OCI-LY1 (cell line): ENCODE measurements at regions not wholly inside any gene's neighbourhood (a gene's known extent, or its start where the extent isn't known, plus 50 kb on each side); places are given as distances from the start of the nearest gene placed in this dataset.
"Not testable (repeated sequence)": the region's sequence is repeated elsewhere in the genome, so short reads cannot be mapped to it uniquely, and the experiment has no call there.

Experiments
- H2AFZ ChIP-seq: fragments of 200-600 bp; sonication (generic), shearing (Covaris generic); 2 replicates; pipeline ENCODE4 v1.6.0; 2014; ENCODE audit warnings: antibody characterized with exemption, mild to moderate bottlenecking, low read length
- H3F3A ChIP-seq: fragments of 200-600 bp; sonication (generic), shearing (Covaris generic); 2 replicates; pipeline ENCODE4 v1.6.0; 2014; ENCODE audit warnings: mild to moderate bottlenecking, antibody characterized with exemption, low read length, moderate library complexity; ENCODE audit not compliant: insufficient read depth
- H3K27ac ChIP-seq: fragments of 200-600 bp; sonication (generic); 2 replicates; pipeline ENCODE4 v1.5.1; 2014; ENCODE audit warnings: low read length, mixed run types, mild to moderate bottlenecking, low read depth; ENCODE audit not compliant: poor library complexity, severe bottlenecking
- H3K27me3 ChIP-seq: fragments of 200-600 bp; sonication (generic); 2 replicates; pipeline ENCODE4 v1.6.0; 2014; ENCODE audit warnings: antibody characterized with exemption, mild to moderate bottlenecking, low read length, moderate library complexity; ENCODE audit not compliant: insufficient read depth
- H3K36me3 ChIP-seq: fragments of 200-600 bp; sonication (generic); 2 replicates; pipeline ENCODE4 v1.6.1; 2014; ENCODE audit warnings: mild to moderate bottlenecking, antibody characterized with exemption, low read length, moderate library complexity, mixed read lengths; ENCODE audit not compliant: insufficient read depth
- H3K4me1 ChIP-seq: fragments of 200-600 bp; sonication (generic); 2 replicates; pipeline ENCODE4 v1.5.1; 2014; ENCODE audit warnings: mild to moderate bottlenecking, low read length, moderate library complexity; ENCODE audit not compliant: insufficient read depth, severe bottlenecking
- H3K4me2 ChIP-seq: fragments of 200-600 bp; sonication (generic), shearing (Covaris generic); 2 replicates; pipeline ENCODE4 v1.6.1; 2014; ENCODE audit warnings: low read length
- H3K4me3 ChIP-seq: fragments of 200-600 bp; sonication (generic); 2 replicates; pipeline ENCODE4 v1.5.1; 2014; ENCODE audit warnings: low read length, low read depth, mild to moderate bottlenecking, mixed read lengths; ENCODE audit not compliant: poor library complexity, severe bottlenecking
- H3K79me2 ChIP-seq: fragments of 200-600 bp; shearing (Covaris generic); 2 replicates; pipeline ENCODE4 v1.6.1; 2016; ENCODE audit warnings: mixed run types, low read length, mixed read lengths; ENCODE audit not compliant: insufficient read depth
- H3K9ac ChIP-seq: fragments of 200-600 bp; sonication (generic), shearing (Covaris generic); 2 replicates; pipeline ENCODE4 v1.6.1; 2014; ENCODE audit warnings: mild to moderate bottlenecking, low read length, mixed read lengths
- H3K9me2 ChIP-seq: fragments of 200-600 bp; sonication (generic), shearing (Covaris generic); 2 replicates; pipeline ENCODE4 v1.6.1; 2014; ENCODE audit warnings: low read depth, mild to moderate bottlenecking, low read length, mixed read lengths
- H3K9me3 ChIP-seq: fragments of 200-600 bp; shearing (Covaris generic); 2 replicates; pipeline ENCODE4 v1.6.1; 2014; ENCODE audit warnings: low read length, mixed read lengths
- H4K20me1 ChIP-seq: fragments of 200-600 bp; sonication (generic), shearing (Covaris generic); 2 replicates; pipeline ENCODE4 v1.6.0; 2016; ENCODE audit warnings: mild to moderate bottlenecking, low read length; ENCODE audit not compliant: insufficient read depth
- EZH2 ChIP-seq: fragments of 200-600 bp; sonication (generic), shearing (Covaris generic); IDR thresholded peaks from 2 replicates; pipeline ENCODE4 v1.8.0; 2017; ENCODE audit warnings: borderline replicate concordance, mixed run types, mild to moderate bottlenecking, antibody characterized with exemption, low read length, moderate library complexity, mixed read lengths
- TF ChIP-seq, protein P1 (sequence below): fragments of 200-600 bp; sonication (generic), shearing (Covaris generic); IDR thresholded peaks from 2 replicates; pipeline ENCODE4 v1.5.1; 2017; ENCODE audit warnings: mild to moderate bottlenecking, antibody characterized with exemption, low read length, moderate library complexity, mixed read lengths

DNA sequence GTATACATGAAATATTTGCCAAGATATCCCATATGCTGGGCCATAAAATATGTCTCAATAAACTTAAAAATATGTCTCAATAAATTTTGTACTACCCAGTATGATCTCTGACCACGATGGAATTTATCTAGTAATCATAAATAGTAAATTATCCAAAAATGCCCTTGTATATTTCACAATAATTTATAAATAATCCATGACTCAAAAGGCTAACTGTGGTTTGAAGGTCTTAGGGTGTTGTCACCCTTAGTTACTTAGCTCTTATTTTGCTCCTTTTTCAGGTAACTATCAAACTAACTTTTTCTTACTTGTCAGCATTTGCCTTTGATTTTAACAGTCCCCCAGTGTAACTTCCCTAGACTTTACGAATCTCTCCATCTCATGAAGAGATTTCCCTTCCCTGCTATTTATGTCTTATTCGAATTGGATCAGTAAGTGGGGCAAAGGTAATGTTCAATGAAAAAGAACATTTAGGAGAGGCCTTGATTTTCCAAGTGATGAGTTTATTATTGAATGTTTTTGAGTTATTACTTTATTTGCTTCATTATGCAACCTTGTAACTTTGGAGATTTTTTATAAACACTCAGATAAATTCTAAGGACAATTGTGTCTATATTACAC, 109.0 kb upstream of the THBS2 start:
- Histone ChIP-seq H3K27me3 (no peaks in the 10 kb centered on the region), H3K36me3 (no peaks in the 10 kb centered on the region), H4K20me1 (no peaks in the 10 kb centered on the region), H3F3A (no peaks in the 10 kb centered on the region), H3K9ac (no peak overlapping the region), H3K9me2 (no peaks in the 10 kb centered on the region), H2AFZ (no peak overlapping the region), H3K9me3 (no peaks in the 10 kb centered on the region), H3K4me2 (no peak overlapping the region), H3K79me2 (no peaks in the 10 kb centered on the region), H3K27ac (no peak overlapping the region), H3K4me3 (no peak overlapping the region), H3K4me1 (no peaks in the 10 kb centered on the region)
- TF ChIP-seq, protein P1, sequence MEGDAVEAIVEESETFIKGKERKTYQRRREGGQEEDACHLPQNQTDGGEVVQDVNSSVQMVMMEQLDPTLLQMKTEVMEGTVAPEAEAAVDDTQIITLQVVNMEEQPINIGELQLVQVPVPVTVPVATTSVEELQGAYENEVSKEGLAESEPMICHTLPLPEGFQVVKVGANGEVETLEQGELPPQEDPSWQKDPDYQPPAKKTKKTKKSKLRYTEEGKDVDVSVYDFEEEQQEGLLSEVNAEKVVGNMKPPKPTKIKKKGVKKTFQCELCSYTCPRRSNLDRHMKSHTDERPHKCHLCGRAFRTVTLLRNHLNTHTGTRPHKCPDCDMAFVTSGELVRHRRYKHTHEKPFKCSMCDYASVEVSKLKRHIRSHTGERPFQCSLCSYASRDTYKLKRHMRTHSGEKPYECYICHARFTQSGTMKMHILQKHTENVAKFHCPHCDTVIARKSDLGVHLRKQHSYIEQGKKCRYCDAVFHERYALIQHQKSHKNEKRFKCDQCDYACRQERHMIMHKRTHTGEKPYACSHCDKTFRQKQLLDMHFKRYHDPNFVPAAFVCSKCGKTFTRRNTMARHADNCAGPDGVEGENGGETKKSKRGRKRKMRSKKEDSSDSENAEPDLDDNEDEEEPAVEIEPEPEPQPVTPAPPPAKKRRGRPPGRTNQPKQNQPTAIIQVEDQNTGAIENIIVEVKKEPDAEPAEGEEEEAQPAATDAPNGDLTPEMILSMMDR = no peak
- no peak for TF ChIP-seq EZH2

DNA sequence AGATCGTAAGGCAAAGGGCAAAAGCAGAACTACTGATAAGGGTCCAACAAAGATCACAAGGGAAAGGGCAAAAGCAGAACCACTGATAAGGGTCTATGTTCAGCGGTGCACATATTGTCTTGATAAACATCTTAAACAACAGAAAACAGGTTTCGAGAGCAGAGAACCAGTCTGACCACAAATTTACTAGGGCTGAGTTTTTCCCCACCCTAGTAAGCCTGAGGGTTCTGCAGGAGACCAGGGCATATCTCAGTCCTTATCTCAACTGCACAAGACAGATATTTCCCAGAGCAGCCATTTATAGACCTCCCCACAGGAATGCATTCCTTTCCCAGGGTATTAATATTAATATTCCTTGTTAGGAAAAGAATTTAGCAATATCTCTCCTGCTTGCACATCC, 101.4 kb upstream of the THBS2 start:
- H3K36me3 ChIP-seq, H3K27me3 ChIP-seq, H3K27ac ChIP-seq, H3K9ac ChIP-seq, H2AFZ ChIP-seq, H3K4me1 ChIP-seq, H3K79me2 ChIP-seq, H3F3A ChIP-seq, H4K20me1 ChIP-seq, H3K4me3 ChIP-seq, H3K9me3 ChIP-seq, H3K4me2 ChIP-seq, H3K9me2 ChIP-seq: not testable (repeated sequence)

DNA sequence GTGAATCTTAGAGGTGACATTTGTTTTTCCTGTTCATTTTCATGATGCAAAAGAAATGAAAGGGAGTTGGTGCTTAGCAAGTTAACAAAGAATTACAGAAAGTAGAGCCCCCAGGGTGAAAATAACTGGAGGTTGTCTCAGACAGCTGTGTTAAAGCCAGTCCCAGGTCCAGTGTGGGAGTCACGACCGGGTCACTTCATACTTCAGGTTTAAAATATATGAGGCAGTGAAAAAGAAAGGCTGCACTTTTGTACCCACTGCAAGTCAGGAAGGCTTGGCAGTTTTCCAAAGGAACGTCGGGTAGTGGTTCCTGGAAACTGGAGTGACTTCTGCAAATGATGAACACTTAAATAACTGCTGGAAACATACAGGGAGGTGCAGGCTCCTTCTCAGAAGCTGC, 91.5 kb upstream of the THBS2 start:
- Histone ChIP-seq H3K36me3 (no peaks in the 10 kb centered on the region), H3K9me2 (no peaks in the 10 kb centered on the region), H3K9me3 (no peaks in the 10 kb centered on the region), H3K4me2 (no peak overlapping the region), H4K20me1 (no peaks in the 10 kb centered on the region), H3K4me1 (no peaks in the 10 kb centered on the region), H3K4me3 (no peak overlapping the region), H3K79me2 (no peaks in the 10 kb centered on the region), H3F3A (no peaks in the 10 kb centered on the region), H3K27me3 (no peaks in the 10 kb centered on the region), H3K27ac (no peak overlapping the region), H3K9ac (no peak overlapping the region), H2AFZ (no peak overlapping the region)
- TF ChIP-seq, protein P1 = no peak
- no peak for TF ChIP-seq EZH2

DNA sequence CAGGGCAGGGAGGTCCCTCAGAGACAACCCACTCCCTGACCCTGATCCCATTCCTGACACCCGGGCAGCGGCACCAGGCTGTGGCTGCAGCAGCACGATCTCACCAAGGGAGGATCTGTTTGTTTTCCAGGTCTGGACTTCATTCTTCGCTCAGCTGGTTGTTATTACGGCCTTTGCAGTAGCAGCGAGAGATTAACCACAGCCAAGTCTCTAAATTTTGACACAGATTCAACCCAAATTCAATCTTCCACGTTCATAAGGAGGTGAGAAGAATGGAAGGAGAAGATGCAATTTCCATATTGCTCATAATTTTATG, 91.1 kb upstream of the THBS2 start:
- Histone ChIP-seq H3K9me3 (no peaks in the 10 kb centered on the region), H3K4me2 (no peak overlapping the region), H3K79me2 (no peaks in the 10 kb centered on the region), H3K27ac (no peak overlapping the region), H3K4me3 (no peak overlapping the region), H2AFZ (no peak overlapping the region), H3K36me3 (no peaks in the 10 kb centered on the region), H3K4me1 (no peaks in the 10 kb centered on the region), H3F3A (no peaks in the 10 kb centered on the region), H3K9ac (no peak overlapping the region), H3K9me2 (no peaks in the 10 kb centered on the region), H4K20me1 (no peaks in the 10 kb centered on the region), H3K27me3 (no peaks in the 10 kb centered on the region)
- TF ChIP-seq, protein P1 = no peak
- no peak for TF ChIP-seq EZH2
